GM12874 (cell line): ENCODE measurements at regions not wholly inside any gene's neighbourhood (a gene's known extent, or its start where the extent isn't known, plus 50 kb on each side); places are given as distances from the start of the nearest gene placed in this dataset.

ENCODE experiments used
- TF ChIP-seq, protein P1 (sequence below): IDR thresholded peaks from 2 replicates; pipeline ENCODE4 v1.5.1; 2011; ENCODE audit warnings: low read depth, mild to moderate bottlenecking, control low read depth, low read length, moderate library complexity; ENCODE audit not compliant: insufficient read depth

DNA sequence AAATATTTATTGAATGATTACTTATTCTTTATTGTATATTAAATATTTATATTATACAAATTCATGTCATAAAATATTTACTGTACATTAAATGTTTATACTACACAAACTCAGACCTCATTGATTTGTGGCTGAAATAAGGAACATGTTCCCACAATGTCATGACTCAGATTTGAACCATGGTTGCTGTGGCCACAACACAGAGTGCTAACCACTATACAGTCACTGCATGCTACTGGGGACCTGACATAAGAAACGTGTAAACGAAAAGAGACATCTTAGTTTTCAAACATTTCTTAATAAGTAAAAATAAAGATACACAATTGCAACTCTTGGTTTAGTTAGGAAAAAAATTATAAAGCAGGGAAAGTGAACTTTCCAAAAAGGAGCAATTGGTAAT lies 99.1 kb upstream of the AGTR1 start:
- TF ChIP-seq, protein P1, sequence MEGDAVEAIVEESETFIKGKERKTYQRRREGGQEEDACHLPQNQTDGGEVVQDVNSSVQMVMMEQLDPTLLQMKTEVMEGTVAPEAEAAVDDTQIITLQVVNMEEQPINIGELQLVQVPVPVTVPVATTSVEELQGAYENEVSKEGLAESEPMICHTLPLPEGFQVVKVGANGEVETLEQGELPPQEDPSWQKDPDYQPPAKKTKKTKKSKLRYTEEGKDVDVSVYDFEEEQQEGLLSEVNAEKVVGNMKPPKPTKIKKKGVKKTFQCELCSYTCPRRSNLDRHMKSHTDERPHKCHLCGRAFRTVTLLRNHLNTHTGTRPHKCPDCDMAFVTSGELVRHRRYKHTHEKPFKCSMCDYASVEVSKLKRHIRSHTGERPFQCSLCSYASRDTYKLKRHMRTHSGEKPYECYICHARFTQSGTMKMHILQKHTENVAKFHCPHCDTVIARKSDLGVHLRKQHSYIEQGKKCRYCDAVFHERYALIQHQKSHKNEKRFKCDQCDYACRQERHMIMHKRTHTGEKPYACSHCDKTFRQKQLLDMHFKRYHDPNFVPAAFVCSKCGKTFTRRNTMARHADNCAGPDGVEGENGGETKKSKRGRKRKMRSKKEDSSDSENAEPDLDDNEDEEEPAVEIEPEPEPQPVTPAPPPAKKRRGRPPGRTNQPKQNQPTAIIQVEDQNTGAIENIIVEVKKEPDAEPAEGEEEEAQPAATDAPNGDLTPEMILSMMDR, result no peak

DNA sequence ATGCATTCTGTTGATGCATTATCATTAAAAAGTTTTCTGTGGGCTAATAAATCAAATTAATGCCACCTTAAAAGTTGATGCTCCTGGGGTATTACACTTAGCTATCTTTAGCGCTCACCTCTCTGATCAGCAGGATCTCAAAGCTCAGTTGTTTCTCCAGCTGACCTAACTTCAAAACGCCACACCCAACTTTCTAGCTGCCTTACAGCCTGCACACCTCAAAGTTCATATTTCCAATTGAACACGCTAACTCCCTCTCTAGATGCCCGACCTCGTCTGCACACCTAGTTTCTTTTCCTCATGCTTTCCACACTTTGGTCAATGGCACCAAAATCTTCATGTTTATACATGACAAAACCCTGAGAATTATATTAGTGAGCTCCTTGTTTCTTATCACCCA lies 98.2 kb upstream of the AGTR1 start:
- TF ChIP-seq, protein P1, result no peak

DNA sequence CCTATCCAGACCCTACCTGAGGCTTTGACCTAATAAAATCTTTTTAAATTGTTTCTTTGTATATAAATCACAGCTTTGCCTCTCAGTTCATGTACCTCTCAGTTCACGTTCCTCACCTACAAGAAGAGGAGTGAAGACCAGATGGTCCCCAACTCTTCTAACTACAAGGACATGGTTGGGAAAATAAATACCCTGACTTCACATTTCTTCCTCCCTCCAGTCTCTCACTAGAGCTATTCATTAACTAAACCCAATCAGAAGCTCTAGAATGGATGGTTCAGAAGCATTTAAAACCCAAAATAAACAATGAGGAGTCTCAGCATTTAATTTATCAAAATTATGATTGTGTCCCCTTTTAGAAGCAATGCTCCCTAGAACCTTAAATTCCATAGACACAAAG lies 97.3 kb upstream of the AGTR1 start:
- TF ChIP-seq, protein P1, result no peak

DNA sequence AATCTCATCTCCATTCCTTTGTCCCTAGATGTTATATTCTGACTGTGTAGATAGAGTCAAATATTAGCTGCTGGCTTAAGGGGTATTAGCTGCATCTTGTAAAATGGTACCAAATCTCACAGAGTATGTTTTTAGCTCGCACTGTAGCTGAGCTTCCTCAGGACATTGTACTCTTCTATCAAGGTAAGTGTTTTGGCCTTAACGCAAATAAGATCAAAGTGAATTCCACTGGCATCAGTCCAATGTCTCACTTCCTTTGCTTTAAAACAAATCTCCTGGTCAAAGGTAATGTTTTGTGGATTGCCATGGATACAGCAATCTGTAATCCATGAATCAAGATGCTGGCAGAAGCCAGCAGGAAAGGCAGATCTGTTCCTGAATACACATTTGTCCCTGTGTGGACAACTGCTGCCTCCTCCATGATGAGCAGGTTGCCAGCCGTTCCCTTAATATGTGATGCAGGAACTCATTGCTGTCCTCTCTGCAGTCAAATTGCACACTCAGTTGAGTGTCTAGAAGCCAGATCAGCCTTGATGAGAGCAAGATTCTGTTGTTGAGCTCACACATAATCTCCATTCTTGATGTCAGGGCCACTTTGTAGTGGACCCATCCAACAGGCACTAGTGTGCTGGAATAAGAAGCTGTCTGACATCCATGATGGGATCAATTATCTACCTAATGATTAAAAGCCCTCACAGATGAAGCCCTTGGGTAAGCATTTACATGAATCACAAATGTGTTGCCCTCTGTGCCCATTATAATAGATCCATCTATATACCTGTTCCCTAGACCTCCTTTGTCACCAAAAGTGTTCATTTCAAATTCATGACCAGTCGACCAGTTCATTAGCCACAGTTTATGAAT lies 96.6 kb upstream of the AGTR1 start:
- TF ChIP-seq, protein P1, result no peak

DNA sequence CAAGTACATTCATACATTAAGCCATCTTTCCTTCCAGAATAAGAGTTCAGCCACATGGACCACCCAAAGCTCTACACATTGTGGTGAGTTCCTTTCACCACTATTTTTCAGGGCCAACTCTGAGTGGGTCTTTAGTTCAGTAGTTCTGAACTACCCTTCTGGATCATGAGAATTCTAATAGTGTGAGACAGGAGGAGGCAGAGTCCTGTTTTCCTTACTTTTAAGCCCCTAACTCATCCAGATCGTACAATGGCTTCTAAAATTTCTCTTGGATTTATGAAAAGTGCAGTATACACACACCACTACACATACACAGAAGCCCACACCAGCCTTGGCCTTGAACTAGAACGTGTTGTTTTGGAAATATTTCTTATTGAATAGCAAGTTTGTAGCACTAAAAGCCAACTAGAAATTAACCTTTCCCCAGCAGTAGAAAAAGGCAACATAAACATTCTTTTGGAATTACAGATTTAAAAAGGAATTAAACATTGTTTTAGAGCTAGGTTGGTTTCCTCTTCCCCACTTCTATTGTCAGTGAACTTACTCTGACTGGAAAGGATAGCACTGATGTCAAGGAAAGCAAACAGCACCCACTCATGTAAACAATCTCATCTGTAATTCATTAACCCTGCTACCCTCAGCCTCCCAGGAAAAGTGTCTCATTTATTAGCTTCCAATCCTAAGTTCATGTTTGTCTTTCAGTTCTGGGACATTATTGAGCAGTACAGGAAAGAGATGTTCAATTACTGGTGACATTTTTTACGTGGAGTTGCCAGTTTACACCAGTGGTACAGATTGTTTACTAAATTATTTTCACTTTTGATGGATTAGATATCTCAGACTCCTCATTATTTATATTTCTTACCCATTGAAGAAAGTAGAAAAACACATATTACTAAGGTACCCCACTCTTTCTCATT lies 95.7 kb upstream of the AGTR1 start:
- TF ChIP-seq, protein P1, result no peak

DNA sequence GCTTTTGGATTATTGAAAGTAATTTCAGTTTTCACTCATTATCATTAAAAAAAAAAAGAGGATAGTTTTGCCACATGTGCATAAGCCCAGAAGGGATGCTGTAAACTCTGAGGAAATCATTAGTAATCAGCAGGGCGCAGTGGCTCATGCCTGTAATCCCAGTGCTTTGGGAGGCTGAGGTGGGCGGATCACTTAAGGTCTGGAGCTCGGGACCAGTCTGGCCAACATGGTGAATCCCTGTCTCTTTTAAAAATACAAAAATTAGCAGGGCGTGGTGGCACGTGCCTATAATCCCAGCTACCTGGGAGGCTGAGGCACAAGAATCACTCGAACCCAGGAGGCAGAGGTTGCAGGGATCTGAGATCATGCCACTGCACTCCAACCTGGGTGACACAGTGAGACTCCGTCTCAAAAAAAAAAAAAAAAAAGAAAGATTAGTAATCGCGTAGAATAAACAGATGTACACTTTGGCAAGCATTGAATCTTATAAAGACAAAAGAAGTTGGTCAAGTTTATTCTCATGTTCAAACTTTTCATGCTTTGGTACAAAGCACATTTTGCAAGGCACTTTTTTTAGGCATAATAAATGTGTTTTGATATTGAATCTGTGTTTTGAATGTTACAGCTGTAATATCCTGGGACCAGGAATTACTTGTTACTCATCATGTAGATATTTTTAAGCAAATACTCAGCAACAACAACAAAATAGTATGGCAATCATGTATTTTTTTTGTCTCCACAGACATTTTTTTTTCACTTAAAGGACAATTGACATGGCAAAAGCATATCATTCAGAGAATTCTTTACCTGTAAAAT lies 93.2 kb upstream of the AGTR1 start:
- TF ChIP-seq, protein P1, result no peak
